GM19372 (cell line): ENCODE measurements at regions not wholly inside any gene's neighbourhood (a gene's known extent, or its start where the extent isn't known, plus 50 kb on each side); places are given as distances from the start of the nearest gene placed in this dataset.
"Not testable (repeated sequence)": the region's sequence is repeated elsewhere in the genome, so short reads cannot be mapped to it uniquely, and the experiment has no call there.

Source experiments
- ATAC-seq: cut with Tn5 transposase; IDR thresholded peaks from one replicate; pipeline ENCODE4 v1.9.1; 2021; ENCODE audit warnings: mild to moderate bottlenecking, low read depth, moderate library complexity; ENCODE audit not compliant: unreplicated experiment

DNA sequence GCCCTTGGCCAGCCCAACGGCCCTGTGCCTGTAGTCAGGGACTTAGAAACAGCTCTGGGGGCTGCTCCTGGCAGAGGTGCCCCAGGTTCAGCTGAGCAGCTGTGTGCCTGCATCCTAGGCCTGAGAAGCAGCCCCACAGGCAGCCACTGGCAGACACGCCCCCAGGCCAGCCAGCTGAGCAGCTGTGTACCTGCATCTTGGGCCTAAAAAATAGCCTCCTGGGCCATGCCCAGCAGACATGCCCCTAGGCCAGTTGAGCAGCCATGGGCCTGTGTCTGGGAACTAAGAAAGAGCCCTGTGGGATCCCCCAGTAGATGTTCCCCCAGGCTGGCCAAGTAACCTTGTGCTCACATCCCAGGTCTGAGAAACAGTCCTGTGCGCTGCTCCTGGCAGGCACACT is 64.0 kb downstream of the TBR1 start:
- ATAC-seq = no peak

DNA sequence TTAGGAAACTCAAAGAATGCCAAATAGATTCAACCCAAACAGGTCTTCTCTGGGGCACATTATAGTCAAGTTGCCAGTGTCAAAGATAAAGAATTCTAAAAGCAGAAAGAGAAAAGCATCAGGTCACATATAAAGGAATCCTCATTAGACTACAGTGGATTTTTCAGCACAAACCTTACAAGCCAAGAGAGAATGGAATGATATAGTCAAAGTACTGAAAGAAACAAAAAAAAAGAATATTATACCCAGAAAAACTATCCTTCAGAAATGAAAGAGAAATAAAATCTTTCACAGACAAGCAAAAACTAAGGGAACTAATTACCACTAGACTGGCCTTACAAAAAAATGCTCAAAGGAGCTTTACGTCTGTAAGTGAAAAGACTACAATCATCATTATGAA is 65.5 kb downstream of the TBR1 start:
- ATAC-seq = no peak

DNA sequence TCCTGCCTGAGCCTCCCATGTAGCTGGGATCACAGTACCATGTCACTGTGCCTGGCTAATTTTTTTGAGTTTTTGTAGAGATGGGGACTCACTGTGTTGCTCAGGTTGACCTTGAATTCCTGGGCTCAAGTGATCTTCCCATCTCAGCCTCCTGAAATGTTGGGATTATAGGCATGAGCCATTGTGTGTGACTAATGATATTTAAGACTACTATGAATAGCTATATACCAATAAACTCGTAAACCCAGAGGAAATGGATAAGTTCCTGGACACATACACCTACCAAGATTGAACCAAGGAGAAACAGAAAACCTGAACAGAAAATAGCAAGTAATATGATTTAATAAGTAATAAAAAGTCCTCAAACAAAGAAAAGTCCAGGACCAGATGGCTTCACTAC is 68.0 kb downstream of the TBR1 start:
- ATAC-seq = no peak

DNA sequence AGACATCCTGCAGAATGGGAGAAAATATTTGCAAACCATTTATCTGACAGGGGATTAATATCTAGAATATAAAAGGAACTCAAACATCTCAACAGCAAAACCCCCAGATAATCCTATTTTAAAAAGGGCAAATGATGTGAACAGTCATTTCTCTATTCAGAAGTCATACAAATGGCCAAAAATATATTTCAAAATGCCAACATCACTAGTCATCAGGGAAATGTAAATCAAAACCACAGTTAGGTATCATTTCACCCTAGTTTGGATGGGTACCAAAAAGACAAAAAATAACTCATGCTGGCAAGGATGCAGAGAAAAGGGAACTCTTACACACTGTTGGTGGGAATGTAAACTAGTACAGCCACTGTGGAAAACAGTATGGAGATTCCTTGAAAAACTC is 70.0 kb downstream of the TBR1 start:
- no peak for ATAC-seq

DNA sequence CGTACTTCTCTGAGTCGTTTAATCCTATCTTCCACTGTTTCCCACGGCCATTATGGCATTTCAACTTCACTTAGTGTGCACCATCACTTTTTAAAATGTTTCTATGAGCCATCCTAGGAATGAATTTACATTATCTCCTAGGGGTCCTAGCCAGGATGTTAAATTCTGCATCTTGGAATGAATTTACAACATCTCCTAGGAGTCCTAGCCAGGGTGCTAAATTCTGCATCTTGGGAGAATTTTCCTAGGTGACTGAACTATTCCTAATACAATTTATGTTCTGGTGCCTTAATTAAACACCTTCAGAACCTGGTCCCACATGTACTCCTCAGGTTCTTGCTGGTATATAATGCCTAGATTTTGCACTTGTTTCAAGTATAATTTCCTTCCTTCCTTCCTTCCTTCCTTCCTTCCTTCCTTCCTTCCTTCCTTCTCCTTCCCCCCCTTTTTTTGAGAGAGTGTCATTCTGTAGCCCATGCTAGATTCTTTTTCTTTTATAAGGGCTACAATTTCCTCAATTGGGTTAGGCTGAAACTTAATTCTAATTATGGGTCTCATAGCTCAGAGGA is 72.1 kb downstream of the TBR1 start:
- ATAC-seq = no peak

GRCh38 chr2:161488879-161489278 is 72.8 kb downstream of the TBR1 start:
- ATAC-seq = no peak

GRCh38 chr2:161500892-161501610 is 85.0 kb downstream of the TBR1 start:
- peak; percentile 54 for ATAC-seq

DNA sequence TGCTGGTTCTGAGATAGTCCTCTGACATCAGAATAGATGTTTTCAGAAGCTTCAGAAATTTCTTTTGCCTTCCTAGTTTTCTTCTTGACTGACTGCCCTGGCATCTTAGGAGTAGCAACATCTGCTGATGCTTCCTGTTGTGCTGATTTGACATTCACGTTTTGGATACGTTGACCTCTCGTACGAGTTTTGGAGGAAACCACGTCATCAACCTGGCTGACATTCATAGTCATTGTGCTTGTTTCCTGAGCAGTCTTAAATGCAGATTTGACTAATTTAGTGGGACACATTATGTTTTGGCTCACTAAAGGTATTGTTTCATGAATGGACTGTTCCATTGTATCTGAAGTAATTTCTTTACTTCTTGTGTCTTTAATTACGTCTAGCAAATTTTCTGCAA is 86.2 kb downstream of the TBR1 start:
- ATAC-seq = not testable (repeated sequence)

DNA sequence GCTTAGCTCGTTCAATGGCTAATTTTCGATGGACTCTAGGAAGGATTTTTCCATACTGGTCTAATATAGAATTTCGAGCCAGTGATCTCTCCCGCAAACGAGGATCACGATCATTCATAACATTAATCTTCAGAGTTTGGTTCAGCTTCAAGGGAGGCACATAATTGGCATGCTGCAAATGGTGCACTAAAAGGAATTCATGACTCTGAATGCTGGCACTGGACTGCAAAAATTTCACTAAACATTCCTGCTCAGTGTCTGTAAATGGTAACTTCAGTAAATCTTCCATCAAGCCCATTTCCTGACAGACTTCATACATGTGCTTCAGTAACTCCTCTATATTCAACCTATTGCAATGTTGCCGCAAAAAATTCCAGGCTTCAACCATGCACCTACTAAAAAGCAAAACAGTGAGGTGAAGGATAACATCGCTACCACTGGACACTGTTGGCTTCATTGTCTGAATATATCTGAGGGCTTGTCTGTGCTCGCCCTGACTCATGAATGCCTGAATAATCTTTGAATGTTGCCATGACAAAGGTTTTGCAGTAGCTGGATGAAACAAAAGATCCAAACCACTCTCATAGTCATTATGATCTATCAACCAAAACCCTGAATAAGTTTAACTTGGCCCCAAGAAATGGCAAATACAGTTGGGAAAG is 88.7 kb downstream of the TBR1 start:
- not testable (repeated sequence) for ATAC-seq

GRCh38 chr2:161505466-161505865 is 89.4 kb downstream of the TBR1 start:
- ATAC-seq = not testable (repeated sequence)

- ATAC-seq = not testable (repeated sequence)
Observed at GRCh38 chr2:161513295-161514032, 97.4 kb downstream of the TBR1 start.

DNA sequence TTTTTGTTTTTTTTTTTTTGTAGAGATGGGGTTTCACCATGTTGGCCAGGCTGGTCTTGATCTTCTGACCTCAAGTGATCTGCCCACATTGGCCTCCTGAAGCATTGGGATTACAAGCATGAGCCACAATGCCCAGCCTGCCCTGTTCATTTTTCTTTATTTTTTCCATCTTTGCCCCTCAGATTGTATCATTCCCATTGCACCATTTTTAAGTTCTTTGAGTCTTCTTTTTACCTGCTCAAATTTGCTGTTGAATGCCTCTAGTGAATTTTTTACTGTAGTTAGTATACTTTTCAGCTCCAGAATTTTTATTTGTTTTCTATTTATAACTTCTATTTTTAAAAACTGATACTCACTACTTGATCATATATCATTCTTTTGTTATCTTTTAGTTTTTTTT is 101.4 kb upstream of the SLC4A10 start:
- ATAC-seq = no peak

DNA sequence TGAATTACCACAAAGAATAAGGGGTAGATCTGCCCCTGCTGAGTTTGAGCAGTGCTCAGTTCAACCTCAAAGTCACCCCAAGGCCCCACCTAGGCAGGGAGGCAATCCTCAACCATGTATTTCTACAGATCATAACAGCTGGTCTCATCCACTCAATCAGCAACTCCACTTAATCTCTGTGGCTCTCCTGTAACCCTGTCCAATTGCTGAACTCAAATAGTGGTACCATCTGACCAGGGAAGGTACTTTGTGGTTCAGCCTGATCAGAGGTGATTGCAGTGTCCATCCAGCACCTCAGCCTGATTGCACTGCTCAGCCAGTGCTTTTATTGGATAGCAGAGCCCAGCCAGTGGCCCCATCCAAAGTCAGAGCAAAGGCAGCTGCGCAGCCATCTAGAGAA is 91.0 kb upstream of the SLC4A10 start:
- no peak for ATAC-seq

DNA sequence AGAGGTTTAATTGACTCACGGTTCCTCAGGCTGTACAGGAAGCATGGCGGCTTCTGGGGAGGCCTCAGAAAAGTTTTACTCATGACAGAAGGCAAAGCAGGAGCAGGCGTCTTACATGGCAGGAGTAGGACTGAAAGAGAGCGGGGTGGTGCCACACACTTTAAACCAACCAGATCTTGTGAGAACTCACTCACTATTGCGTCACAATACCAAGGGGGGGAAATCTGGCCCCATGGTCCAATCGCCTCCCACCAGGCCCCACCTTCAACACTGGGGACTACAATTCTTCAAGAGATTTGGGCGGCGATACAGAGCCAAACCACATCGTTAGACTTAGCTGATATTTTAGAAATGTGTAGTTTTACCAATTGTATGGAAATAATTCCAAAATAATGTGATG is 77.6 kb upstream of the SLC4A10 start:
- ATAC-seq = no peak

- no peak for ATAC-seq
Observed at GRCh38 chr2:161547130-161547529, 77.1 kb upstream of the SLC4A10 start.

DNA sequence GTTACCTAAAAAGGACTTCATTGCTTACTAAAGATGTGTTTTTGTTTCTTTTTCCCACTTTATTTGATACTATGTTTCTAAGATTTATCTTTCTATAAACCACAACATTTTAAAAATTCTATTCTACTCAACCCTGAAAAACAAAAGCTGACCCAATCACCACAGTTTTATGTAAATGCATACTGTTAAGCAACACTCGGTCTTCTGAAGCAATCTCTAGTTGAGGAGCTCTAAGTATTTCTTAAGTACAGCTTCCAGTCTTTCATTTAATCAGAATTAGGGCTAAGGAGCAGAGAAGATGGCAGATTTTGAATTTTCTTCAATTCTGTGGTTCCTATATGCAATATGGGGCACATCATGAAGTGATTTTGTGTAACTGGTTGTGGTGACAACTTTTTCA is 72.2 kb upstream of the SLC4A10 start:
- ATAC-seq = no peak

DNA sequence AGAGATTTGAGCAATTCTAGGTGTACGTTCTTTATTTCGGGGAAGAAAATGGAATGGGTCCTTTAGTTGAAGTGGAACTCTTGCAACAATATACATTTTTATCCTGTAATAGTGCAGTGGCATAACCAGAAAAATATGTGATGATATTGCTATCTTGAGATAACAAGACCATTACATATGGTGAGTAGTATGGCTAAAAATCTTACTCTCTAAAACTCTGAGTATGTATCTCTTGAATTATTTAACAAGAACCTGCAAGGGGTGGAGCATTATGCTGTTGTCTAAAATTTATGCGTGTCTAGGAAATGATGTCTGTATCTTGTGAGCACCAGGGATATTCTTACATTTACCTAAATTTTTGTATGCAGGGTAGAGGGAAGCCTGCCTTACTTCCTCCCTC is 68.4 kb upstream of the SLC4A10 start:
- no peak for ATAC-seq

DNA sequence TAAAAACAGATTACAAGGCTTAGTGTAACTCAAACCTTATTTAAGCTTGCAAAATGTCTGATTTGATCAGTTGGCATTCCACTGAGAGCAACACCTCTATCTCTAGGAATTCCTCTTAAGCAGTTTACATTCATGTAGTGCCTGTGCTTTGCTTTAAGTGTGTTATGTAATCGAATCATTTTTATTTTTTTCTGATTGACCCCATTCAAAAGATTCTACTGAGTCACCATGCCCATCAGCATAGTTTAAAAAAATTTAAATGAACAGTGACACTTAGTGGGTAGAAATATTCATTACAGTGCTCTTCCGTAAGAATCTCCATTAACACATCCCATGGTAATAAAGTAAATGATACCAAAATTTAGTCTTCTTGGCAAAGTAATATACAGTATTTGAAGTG is 67.8 kb upstream of the SLC4A10 start:
- ATAC-seq = no peak

DNA sequence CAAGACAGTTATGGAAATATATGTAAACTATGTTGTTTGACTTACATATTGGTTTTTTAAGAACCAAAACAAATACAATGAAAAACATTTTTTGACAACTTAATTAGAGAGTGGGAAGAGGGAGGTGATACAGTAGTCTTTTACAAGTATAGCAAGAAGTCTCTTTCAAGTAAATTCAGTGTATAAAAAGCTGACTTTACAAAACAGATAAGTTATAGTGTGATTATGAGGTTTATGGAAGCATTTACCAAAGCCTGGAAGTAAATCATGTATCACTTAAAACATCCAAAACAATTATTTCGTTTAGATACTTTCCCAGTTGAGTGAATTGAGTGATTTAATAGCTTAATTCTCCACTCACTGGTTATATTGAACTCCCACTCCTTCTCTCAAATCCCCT is 66.7 kb upstream of the SLC4A10 start:
- no peak for ATAC-seq

- no peak for ATAC-seq
Observed at GRCh38 chr2:161564906-161565305, 59.3 kb upstream of the SLC4A10 start.

DNA sequence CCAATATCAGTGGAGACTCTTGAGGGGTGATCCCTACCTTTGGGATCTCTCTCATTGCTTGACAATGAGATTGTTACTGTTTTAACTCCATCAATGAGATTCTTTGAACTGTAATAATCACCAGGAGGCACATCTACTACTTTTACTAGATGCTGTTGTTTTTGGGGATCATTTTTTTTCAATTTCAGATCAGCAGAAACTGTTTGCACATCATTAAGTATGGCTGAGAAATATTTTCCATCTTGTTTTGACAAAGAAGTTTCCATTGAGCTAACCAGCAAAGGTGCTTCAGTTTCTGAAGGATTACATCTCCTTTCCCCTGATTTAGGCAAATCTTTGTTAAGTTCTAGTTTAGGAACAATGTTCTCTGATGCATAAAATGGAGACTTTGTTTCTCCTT is 54.8 kb upstream of the SLC4A10 start:
- ATAC-seq = no peak
